ENCODE measurements at regions not wholly inside any gene's neighbourhood (a gene's known extent, or its start where the extent isn't known, plus 50 kb on each side); places are given as distances from the start of the nearest gene placed in this dataset.
"Not testable (repeated sequence)": the region's sequence is repeated elsewhere in the genome, so short reads cannot be mapped to it uniquely, and the experiment has no call there.

DNA sequence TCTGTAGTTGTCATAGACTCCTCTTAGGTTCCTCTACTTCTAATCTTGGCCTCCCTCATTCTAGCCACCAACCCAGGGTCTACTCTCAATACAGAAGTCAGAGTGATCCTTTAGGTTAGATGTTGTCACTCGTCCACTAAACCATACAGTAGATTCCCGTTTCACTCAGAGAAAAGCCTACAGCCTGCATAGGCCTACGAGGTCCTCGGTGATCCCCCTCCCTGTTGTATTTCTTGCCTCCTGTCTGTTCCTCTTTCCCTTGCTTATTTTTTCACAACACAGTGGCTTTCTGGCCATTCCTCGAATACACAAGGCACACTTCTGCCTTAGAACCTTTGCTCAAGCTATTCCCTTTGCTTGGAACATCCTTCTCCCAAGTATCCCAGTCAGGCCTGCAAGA is 183.0 kb upstream of the PRSS1 start:
- no peak for DNase-seq

DNA sequence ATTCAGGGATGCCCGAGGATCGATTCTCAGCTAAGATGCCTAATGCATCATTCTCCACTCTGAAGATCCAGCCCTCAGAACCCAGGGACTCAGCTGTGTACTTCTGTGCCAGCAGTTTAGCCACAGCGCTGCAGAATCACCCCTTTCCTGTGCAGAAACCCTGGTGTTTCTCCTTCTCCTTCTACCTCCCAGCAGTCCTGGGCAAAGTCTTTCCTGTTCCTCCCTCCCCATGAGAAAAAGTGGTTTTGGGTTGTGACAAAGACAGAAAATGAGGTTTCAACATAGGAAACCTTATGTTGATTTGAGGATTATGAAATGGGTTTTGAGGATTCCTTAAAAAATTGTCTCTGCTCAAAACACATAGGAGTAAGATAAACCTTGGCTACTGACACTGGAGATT is 185.1 kb upstream of the PRSS1 start:
- not testable (repeated sequence) for DNase-seq

DNA sequence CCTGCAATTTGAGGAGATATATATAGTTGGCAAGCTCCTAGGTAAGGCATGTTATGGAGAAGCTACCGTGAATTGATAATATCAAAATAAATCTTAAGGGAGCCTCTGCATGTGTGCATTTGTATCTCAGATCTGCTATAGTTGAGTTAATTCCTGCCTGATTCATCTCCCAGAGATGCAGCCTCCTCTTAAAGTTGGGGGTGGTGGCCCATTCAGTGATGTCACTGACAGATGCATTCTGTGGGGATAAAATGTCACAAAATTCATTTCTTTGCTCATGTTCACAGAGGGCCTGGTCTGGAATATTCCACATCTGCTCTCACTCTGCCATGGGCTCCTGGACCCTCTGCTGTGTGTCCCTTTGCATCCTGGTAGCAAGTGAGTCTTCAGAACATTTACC is 185.8 kb upstream of the PRSS1 start:
- no peak for DNase-seq

DNA sequence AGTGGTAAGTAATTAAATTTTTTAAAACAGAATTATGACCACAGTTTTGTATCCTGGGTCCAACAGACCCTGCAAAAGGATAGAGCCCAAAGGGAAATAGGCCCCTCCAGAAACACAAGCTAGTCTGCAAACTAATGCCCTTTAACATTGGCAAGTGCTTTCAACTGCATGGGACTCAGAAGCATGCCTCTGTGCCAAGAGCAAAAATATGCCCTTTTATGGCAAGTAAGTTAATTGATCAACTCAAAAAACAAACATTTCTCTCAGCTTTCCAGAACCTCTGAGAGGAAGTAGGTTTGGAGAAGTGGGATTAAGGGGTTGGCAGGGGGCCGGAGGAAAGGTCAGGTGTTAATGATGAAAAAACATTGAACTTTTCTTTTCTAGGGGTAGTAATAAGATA is 186.6 kb upstream of the PRSS1 start:
- DNase-seq: no peak

DNA sequence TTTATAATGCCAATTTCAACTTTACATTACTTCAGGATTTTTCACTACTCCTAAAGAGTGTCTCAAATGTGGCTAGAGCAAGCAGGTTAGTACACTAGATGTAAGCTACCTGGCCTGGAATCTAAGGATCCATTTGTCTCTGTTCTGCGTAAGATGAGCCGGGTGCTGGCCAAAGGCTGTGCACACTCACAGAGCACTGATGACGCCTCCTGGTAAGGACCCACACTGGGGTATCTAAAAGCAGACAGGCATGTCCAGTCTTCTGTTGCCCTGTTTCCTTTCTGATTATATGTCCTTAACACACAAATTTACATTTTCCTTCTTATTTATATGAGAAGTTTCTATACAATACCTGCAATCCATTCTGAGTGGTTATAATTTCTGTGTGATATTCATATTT is 187.9 kb upstream of the PRSS1 start:
- not testable (repeated sequence) for DNase-seq

DNA sequence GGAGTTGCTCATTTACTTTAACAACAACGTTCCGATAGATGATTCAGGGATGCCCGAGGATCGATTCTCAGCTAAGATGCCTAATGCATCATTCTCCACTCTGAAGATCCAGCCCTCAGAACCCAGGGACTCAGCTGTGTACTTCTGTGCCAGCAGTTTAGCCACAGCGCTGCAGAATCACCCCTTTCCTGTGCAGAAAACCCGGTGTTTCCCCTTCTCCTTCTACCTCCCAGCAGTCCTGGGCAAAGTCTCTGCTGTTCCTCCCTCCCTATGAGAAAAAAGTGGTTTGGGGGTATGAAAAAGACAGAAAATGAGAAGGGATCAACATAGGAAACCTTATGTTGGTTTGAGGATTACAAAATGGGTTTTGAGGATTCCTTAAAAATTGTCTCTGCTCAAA is 188.5 kb upstream of the PRSS1 start:
- DNase-seq: not testable (repeated sequence)

DNA sequence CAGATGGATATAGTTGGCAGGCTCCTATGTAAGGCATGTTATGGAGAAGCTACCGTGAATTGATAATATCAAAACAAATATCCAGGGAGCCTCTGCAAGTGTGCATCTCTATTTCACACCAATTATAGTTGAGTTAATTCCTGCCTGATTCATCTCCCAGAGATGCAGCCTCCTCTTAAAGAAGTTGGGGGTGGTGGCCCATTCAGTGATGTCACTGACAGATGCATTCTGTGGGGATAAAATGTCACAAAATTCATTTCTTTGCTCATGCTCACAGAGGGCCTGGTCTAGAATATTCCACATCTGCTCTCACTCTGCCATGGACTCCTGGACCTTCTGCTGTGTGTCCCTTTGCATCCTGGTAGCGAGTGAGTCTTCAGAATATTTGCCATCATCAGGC is 189.1 kb upstream of the PRSS1 start:
- no peak for DNase-seq

DNA sequence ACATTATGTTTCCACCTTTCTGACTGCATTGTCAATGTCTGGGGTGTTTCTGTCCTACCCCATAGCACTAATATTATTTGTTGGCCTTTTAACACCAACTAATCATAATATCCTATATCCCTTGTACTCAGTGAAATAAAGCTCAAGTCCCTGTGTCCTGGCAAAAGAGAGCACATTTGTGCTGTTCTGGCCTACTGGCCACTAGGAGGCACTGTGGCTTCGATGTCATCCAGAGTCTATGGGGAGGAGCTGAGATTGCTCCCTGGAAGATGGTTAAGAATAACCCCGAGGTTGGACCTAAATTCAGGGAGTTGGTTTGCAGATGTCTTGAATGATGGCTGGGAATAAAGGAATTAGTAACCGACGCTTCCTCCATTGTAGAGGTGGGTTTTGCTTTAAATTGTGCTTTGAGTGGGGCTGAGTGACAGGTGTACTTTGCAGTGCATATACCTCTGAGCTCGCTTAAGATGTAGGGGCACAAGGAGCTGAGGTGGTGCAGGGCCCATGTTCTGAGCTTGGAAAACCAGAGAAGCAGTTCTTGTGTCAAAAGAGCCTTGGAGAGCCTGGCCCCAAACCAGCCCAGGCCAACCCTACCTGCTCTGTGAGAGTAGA is 191.2 kb upstream of the PRSS1 start:
- DNase-seq: no peak

DNA sequence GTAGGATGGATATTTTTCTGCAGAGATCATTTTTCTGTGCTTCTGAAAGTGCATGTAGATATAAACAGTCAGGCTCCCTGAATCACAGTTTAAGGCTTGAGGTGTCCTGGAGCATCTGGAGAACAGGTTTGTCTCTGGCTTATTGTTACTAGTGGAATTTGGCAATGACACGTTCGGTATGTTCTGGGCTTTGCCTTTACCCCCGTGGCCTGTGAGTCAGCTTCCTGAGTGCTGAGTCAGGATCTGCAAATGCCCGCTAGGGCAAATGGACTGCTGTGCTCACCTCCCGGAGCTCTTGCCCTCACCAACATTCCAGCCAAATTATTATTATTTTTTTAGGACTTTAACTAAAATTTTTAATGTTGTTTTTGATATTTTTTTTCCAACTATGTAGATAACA is 192.5 kb upstream of the PRSS1 start:
- no peak for DNase-seq

DNA sequence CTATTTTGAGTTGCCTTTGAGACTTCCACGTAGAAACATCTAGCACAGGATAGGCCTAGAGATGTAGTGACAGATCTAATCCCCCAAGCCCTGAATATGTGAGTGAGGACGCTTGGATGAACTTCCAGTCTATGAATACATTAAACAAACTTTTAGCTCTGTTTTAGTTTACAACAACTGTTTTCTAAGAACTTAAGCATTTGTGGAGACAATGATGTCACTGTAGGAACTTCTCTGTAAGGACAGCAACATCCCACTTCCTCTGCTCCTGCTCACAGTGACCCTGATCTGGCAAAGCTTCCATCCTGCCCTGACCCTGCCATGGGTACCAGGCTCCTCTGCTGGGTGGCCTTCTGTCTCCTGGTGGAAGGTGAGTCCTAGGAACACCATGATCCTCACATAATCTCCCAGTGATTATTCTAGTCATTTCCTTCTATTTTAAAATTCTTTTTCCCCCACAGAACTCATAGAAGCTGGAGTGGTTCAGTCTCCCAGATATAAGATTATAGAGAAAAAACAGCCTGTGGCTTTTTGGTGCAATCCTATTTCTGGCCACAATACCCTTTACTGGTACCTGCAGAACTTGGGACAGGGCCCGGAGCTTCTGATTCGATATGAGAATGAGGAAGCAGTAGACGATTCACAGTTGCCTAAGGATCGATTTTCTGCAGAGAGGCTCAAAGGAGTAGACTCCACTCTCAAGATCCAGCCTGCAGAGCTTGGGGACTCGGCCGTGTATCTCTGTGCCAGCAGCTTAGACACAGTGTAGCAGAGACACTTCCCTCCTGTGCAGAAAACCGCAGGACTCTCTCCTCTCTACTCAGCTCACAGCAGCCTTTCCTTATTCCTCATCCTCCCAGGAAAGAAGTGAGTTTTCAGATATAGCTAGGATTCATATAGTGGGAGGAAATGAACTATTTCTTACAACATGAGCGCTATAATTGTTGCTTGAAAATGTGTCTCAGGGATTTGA is 194.4 kb upstream of the PRSS1 start:
- no peak for DNase-seq

DNA sequence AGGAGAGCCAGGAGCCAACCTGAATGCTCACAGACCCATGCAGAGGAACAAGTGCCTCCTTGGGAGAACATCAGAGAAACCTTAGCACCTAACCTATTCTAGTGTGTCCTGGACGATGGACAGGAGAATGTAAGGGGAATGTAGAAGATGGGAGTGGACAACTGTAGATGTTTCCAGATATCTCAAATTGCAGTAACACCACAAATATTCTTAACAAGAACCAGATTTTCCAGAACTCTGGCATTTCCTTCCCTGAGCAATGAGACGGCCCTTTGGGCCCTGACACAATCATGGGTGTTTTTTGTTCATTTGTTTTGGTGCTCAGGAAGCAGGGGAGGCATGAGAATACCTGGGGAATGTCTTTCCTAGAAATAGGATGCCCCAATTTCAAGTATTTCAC is 196.1 kb upstream of the PRSS1 start:
- DNase-seq: no peak

DNA sequence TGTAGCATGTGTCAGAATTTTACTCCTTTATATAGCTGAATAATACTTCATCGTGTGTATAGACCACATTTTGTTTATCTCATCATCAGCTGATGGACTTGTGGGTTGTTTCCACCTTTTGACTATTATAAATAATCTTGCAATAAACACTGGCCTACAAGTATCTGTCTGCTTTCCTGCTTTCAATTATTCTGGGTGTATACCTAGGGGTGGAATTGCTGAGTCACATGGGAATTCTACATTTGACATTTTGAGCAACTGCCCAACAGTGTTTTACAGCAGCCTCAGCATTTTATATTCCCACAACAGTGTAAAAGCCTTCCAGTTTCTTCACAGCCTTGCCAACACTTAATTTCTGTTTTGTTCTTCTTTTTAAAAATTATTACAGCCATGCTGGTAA is 200.3 kb upstream of the PRSS1 start:
- DNase-seq: no peak

DNA sequence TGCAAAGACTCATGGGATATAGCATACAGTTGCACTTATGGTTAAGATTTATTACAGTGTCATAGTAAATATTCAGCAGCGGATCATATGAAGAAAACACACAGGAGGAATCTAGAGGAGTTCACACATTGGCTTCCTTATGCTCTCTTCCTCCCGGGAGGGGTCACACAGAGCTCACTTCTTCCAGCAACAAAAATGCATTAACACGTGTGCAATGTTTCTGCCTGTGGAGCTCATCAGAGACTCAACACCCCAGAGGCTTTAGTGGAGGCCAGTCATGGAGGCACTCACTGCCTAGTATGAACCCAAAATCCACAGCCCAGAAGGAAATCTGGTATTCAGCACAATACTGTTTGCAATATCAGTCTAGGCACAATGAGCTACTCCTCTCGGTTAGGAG is 202.8 kb upstream of the PRSS1 start:
- no peak for DNase-seq

DNA sequence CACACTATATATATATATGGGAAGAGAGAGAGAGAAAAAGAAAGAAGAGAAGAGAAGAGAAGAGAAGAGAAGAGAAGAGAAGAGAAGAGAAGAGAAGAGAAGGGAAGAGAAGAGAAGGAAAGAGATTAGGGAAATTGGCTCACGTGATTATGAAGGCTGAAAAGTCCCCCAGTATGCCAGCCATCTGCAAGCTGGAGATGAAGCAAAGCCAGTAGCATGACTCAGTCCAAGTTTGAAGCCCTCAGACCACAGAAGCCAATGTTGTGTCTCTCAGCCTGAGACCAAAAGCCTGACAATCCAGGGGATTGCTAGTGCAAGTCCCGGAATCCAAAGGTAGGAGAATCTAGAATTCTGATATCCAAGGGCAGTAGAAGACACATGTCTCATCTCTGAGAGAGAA is 206.3 kb upstream of the PRSS1 start:
- DNase-seq: no peak

DNA sequence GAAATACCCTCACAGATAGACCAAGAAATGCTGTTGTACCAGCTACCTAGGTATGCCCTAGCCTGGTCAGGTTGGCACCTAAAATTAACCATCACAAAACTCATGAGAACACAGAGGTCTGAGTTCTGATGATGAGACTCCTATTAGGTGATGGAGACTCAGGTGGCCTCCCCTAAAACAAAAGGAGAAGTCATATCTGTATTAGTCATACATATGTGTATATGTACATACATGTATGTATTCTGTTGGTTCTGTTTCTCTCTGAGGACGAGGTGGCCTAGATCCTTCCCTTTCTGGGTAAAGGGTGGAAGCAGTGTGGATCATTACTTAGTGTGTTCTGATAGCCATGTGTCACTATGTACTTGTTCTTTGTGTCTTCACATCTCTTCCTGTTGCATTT is 207.2 kb upstream of the PRSS1 start:
- no peak for DNase-seq

DNA sequence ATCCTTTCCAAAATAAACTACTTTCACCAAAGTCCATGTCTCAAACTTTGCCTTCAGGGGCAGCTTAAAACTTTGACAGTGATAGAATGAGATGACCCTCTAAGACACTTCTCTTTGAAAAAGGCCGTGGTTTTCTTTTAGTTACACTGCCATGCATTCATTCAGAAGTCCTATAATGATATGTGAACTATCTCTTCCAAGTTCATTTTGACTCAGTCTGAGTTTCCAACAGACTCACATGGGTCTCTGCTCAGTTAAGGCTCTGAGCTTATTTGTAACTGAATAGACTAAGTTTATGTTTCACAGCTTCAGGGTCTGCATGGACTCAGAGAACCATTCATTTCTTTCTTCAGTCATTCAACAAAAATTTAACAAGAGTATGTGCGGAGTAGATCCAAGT is 208.9 kb upstream of the PRSS1 start:
- no peak for DNase-seq

DNA sequence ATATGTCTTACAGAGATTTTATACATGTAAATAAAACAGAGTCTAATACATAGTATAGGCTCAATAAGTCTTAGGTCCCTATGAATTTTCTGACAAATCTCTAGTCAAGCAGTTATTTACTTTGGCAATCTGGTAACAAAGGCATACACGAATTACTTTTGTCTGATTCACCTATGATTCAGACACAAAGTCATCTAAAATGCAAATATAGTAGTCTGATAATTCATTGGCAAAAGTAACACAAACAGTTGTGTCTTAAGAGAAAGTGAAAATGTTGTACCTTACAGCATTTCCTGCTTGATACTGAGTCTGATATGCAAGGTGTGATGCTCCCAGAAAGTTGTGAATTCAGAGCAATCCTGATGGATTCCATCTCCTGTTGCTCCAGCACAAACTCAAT is 209.4 kb upstream of the PRSS1 start:
- DNase-seq: no peak

DNA sequence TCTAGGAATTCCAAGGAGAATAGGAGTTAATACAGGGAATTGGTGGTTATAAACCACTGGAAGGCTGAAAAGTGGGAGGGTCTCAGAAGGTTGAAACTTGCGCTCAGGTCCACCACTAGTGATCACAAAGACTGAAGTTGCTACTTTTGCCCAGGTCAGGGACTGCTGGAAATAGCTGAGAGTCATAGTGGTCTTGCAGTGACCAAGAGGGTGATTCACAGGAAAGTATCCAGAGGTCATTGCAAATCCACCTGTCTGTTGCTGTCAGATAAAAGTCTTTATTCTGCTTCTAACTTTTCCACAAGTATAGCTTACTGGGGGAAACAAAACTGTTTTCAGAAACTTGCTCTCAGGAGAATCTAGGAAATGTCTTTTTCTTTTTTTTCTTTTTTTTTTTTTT is 211.5 kb upstream of the PRSS1 start:
- DNase-seq: no peak

DNA sequence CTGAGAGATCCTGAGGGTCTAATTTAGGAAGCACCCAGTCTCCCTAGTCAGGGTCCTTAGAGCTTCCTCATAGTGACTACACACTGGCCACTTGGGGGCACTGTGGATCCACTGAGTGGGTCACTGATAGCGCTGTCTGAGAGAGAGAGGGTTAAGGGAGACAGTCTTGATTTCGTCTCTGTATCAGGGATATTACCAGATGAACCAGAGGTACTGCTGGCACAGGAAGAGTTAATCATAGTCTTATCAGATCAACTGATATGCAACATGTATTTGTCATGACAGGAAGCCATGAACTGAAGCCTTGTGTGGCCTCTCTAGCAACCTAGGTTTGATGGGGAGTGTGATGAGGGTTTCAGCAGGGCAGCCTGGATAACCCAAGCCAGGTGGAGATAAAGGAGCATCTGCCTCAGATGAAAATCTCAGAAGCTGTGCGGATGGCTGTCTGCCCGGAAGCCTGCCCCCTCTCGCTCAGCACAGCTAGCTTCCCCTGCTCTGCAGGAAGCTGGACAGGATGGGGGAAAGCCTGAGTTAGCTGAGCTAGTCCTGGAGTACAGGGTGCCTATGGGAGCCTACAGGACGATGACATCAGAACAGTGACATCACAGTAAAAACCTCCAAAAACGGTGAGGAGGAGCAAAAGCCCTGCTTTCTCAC is 214.0 kb upstream of the PRSS1 start:
- DNase-seq: no peak

DNA sequence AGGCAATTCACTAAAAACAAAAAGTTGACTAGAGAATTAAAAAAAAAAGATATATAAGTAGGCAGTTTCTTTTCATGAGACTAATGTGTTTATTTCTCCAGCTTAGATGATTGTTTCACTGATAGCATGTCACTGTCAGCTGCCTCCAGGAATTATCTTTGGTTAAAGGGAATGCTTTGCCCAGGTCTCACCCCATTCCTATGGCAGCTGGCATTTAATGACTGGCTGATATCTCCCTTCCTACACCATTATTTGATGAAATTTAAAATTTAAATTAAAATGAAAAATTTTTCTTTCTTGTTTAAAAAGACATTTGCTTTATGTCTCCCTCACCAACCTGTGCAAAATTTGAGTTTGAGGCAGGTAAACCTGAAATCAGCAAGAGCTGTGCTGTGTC is 214.5 kb upstream of the PRSS1 start:
- DNase-seq: no peak

DNA sequence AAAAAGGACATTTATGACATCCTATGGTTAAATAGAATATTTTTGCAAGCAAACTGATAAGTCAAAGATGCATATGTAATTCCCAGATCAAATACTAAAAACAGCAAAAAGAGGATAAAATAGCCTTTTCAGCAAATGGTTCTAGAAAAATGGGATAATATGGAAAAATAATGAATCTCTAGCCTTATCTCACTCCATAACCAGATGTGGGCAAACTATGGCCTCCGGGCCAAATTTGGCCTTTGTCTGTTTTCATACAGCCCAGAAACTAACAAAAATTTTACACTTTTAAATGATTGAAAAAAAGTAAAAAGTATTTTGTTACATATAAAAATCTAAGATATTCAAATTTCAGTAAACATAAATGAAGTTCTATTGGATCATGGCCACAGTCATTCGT is 215.4 kb upstream of the PRSS1 start:
- DNase-seq: no peak

DNA sequence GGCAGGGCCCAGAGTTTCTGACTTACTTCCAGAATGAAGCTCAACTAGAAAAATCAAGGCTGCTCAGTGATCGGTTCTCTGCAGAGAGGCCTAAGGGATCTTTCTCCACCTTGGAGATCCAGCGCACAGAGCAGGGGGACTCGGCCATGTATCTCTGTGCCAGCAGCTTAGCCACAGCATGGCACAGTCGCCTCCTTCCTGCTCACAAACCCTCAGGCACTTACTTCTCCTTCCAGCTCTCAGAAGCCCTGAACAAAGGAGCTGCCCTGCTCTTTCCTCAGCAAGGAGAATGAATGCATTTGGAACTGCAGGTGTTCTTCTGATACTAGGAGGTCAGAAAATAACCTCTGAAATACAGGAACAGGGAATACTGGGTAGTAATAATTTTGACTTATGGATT is 219.7 kb upstream of the PRSS1 start:
- no peak for DNase-seq

DNA sequence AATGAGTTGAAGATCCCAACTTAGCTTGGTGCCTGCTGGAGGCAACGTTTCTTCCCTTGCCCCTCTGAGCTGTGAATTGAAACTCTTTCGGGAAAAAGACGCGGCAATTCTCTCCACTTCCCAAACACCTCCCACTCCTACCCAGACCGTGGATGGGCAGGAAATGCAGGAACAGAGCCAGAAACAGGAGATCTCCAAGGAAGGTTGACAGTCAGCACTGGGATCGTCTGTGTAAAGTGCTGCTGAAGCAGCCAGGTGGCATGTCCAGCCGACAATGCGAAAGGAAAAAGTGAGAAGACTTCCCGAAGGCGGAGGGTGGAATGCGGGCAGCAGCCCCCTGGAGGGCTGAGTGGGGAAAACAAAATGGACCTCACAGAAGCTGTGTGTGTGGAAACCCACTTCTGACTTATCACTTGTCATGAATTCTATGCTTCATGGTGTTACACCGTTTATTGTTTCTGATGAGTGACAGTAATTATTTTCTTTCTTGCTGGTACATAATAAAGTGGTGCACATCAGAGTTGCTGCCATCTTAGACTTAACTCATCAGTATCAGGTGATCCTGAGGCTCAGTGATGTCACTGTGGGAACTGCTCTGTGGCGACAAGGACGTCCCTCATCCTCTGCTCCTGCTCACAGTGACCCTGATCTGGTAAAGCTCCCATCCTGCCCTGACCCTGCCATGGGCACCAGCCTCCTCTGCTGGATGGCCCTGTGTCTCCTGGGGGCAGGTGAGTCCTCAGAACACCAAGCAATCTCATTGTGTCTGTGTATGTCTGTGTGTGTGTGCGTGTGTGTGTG is 220.5 kb upstream of the PRSS1 start:
- DNase-seq: no peak
